ENCODE measurements at regions not wholly inside any gene's neighbourhood (a gene's known extent, or its start where the extent isn't known, plus 50 kb on each side); places are given as distances from the start of the nearest gene placed in this dataset.
A peak's percentile ranks its signal among the peaks of the same experiment; 100 is the strongest.

DNA sequence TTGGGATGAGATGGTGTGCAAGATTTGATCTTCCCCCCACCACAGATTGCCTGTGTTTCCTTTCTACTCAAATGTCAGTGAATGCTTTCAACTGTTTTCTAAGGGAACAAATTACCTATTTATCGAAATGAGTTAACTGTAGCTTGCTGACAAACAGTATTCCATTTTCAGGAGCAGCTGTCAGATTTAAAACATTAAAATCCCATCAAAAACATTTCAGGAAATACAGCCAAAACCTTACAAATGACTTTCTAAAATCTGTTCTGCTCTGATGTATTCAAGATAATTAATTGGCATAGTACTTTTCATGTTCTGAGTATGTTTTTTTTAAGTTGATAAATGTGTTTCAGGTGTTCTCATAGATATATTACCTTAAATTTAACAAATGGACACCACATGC lies 158.0 kb upstream of the DMRTA1 start:
- H3K23ac ChIP-seq (ENCODE audit: low read length in 2 of 2) = no peak overlapping the region
- no peak overlapping the region for H3K4me3 ChIP-seq (ENCODE audit: insufficient read depth in 1 of 2, low read depth in 1 of 2, low read length in 2 of 2)
- no peak overlapping the region for H2AK5ac ChIP-seq (ENCODE audit: low read length, severe bottlenecking)
- no peak overlapping the region for H4K91ac ChIP-seq (ENCODE audit: low read length)
- H2BK120ac ChIP-seq (ENCODE audit: low read depth, low read length) = no peak overlapping the region
- WGBS = 71% methylated on average over 1 of the region's 1 CpG
- H3K4ac ChIP-seq (ENCODE audit: low read depth in 1 of 2, low read length in 2 of 2) = no peak overlapping the region
- no peak overlapping the region for H3K14ac ChIP-seq (ENCODE audit: low read length in 2 of 2)
- H3K4me1 ChIP-seq (ENCODE audit: control insufficient read depth, insufficient read depth, low read depth, low read length) = no peaks in the 10 kb centered on the region
- no peak overlapping the region for H2BK5ac ChIP-seq (ENCODE audit: low read depth, low read length, poor library complexity, severe bottlenecking)
- H3K4me2 ChIP-seq (ENCODE audit: low read length, poor library complexity, severe bottlenecking) = no peak overlapping the region
- H3K18ac ChIP-seq (ENCODE audit: low read depth in 1 of 2, low read length in 2 of 2) = no peak overlapping the region
- no peak overlapping the region for H4K8ac ChIP-seq (ENCODE audit: low read length)
- no peak overlapping the region for H2BK15ac ChIP-seq (ENCODE audit: low read depth, poor library complexity, severe bottlenecking)
- peaks cover 0 to 29% of the 10 kb centered on the region in 2 experiments for H3K27me3 ChIP-seq (ENCODE audit: control insufficient read depth in 1 of 2, insufficient read depth in 1 of 2, low read length in 2 of 2)
- H2BK12ac ChIP-seq (ENCODE audit: low read length in 2 of 2) = no peak overlapping the region
- H3K9ac ChIP-seq (ENCODE audit: low read length) = no peak overlapping the region
- H3K27ac ChIP-seq (ENCODE audit: low read length, poor library complexity, severe bottlenecking) = no peak overlapping the region
- no peaks in the 10 kb centered on the region for H3K9me3 ChIP-seq (ENCODE audit: control insufficient read depth, low read length)
- no peak overlapping the region for H2AFZ ChIP-seq (ENCODE audit: low read depth, low read length)
- no peaks in the 10 kb centered on the region for H3K79me1 ChIP-seq (replicated peaks; ENCODE audit: low read length, poor library complexity, severe bottlenecking)
- no peaks in the 10 kb centered on the region for H3K36me3 ChIP-seq (ENCODE audit: control insufficient read depth in 1 of 2, insufficient read depth in 2 of 2, low read depth in 1 of 2, low read length in 2 of 2)
- DNase-seq = no peak

DNA sequence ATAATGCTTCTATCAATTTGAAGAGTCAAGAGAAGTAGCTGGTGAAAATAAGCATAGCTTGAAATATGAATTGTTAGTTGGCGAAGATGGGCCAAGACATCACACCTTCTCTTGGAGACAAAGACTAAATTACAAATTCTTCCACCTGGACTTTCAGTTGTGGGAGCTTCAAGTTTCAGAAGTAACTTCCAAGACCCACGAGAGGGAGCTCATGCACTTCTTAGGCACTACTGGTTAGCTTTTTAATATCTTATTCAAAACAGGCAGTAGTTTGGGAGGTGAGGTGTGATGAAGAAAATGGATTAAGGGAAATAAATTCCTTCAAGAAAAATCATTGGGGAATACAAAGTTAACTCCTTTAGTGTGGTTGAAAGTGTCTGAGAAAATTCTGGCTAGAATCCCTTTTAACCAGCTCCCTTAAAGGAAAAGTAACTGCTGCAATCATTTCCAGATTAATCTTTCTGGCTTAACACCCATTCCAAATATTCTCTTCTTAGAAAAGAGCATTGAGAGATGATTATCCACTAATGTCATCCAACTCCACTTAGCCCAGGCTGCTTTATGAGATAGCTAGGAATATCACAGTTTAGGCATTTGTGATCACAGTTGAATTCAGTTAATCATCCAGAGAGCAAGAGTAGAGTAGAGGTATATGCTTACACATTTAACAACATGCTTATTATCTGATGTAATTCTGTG lies 139.5 kb upstream of the DMRTA1 start:
- Histone ChIP-seq H3K4ac (ENCODE audit: low read depth in 1 of 2, low read length in 2 of 2) (no peak overlapping the region), H4K91ac (ENCODE audit: low read length) (no peak overlapping the region), H3K27me3 (ENCODE audit: control insufficient read depth in 1 of 2, insufficient read depth in 1 of 2, low read length in 2 of 2) (peaks cover 0 to 10% of the 10 kb centered on the region in 2 experiments), H3K4me3 (ENCODE audit: insufficient read depth in 1 of 2, low read depth in 1 of 2, low read length in 2 of 2) (no peak overlapping the region), H2AFZ (ENCODE audit: low read depth, low read length) (no peak overlapping the region), H3K9me3 (ENCODE audit: control insufficient read depth, low read length) (no peaks in the 10 kb centered on the region), H2BK5ac (ENCODE audit: low read depth, low read length, poor library complexity, severe bottlenecking) (no peak overlapping the region), H2BK12ac (ENCODE audit: low read length in 2 of 2) (no peak overlapping the region), H3K79me1 (replicated peaks; ENCODE audit: low read length, poor library complexity, severe bottlenecking) (peaks cover 3% of the 10 kb centered on the region), H3K27ac (ENCODE audit: low read length, poor library complexity, severe bottlenecking) (peak overlapping the region; percentile 81), H3K23ac (ENCODE audit: low read length in 2 of 2) (no peak overlapping the region), H3K9ac (ENCODE audit: low read length) (peak overlapping the region; percentile 14), H4K8ac (ENCODE audit: low read length) (no peak overlapping the region), H2BK120ac (ENCODE audit: low read depth, low read length) (no peak overlapping the region), H3K36me3 (ENCODE audit: control insufficient read depth in 1 of 2, insufficient read depth in 2 of 2, low read depth in 1 of 2, low read length in 2 of 2) (no peaks in the 10 kb centered on the region), H2BK15ac (ENCODE audit: low read depth, poor library complexity, severe bottlenecking) (no peak overlapping the region), H2AK5ac (ENCODE audit: low read length, severe bottlenecking) (no peak overlapping the region), H3K14ac (ENCODE audit: low read length in 2 of 2) (no peak overlapping the region), H3K18ac (ENCODE audit: low read depth in 1 of 2, low read length in 2 of 2) (no peak overlapping the region), H3K4me1 (ENCODE audit: control insufficient read depth, insufficient read depth, low read depth, low read length) (peaks cover 2% of the 10 kb centered on the region), H3K4me2 (ENCODE audit: low read length, poor library complexity, severe bottlenecking) (peak overlapping the region; percentile 18)
- 50% methylated on average over 1 of the region's 2 CpGs for WGBS
- peak; percentile 64 for DNase-seq

DNA sequence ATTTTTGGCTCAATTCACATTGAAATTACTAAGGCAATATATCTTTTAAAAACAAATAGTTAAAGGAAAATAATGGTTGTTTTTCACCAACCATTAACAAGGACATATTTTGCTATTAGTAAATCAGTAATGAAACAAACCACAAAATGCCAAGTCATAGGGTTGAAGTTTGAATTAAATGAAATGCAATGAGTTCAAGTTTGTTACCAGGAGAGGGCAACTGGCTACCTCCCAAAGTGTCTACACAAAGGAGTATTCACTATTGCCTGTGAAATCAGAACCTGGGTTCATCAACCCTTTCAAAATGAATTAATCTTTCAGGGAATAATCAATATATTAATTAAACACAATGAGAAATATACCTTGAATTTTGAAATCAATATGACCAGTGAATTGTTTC lies 138.4 kb upstream of the DMRTA1 start:
- no peak overlapping the region for H3K27ac ChIP-seq (ENCODE audit: low read length, poor library complexity, severe bottlenecking)
- H3K27me3 ChIP-seq (ENCODE audit: control insufficient read depth in 1 of 2, insufficient read depth in 1 of 2, low read length in 2 of 2) = peaks cover 0 to 6% of the 10 kb centered on the region in 2 experiments
- H3K4me2 ChIP-seq (ENCODE audit: low read length, poor library complexity, severe bottlenecking) = no peak overlapping the region
- H3K23ac ChIP-seq (ENCODE audit: low read length in 2 of 2) = no peak overlapping the region
- H3K14ac ChIP-seq (ENCODE audit: low read length in 2 of 2) = no peak overlapping the region
- no peak overlapping the region for H3K18ac ChIP-seq (ENCODE audit: low read depth in 1 of 2, low read length in 2 of 2)
- H2AFZ ChIP-seq (ENCODE audit: low read depth, low read length) = no peak overlapping the region
- no peak for DNase-seq
- H2AK5ac ChIP-seq (ENCODE audit: low read length, severe bottlenecking) = no peak overlapping the region
- H2BK120ac ChIP-seq (ENCODE audit: low read depth, low read length) = no peak overlapping the region
- no peak overlapping the region for H3K4ac ChIP-seq (ENCODE audit: low read depth in 1 of 2, low read length in 2 of 2)
- H2BK15ac ChIP-seq (ENCODE audit: low read depth, poor library complexity, severe bottlenecking) = no peak overlapping the region
- H4K91ac ChIP-seq (ENCODE audit: low read length) = no peak overlapping the region
- H4K8ac ChIP-seq (ENCODE audit: low read length) = no peak overlapping the region
- H2BK5ac ChIP-seq (ENCODE audit: low read depth, low read length, poor library complexity, severe bottlenecking) = no peak overlapping the region
- H3K36me3 ChIP-seq (ENCODE audit: control insufficient read depth in 1 of 2, insufficient read depth in 2 of 2, low read depth in 1 of 2, low read length in 2 of 2) = no peaks in the 10 kb centered on the region
- peaks cover 3% of the 10 kb centered on the region for H3K79me1 ChIP-seq (replicated peaks; ENCODE audit: low read length, poor library complexity, severe bottlenecking)
- no peak overlapping the region for H3K9ac ChIP-seq (ENCODE audit: low read length)
- peaks cover 2% of the 10 kb centered on the region for H3K4me1 ChIP-seq (ENCODE audit: control insufficient read depth, insufficient read depth, low read depth, low read length)
- H3K4me3 ChIP-seq (ENCODE audit: insufficient read depth in 1 of 2, low read depth in 1 of 2, low read length in 2 of 2) = no peak overlapping the region
- no peaks in the 10 kb centered on the region for H3K9me3 ChIP-seq (ENCODE audit: control insufficient read depth, low read length)
- H2BK12ac ChIP-seq (ENCODE audit: low read length in 2 of 2) = no peak overlapping the region

DNA sequence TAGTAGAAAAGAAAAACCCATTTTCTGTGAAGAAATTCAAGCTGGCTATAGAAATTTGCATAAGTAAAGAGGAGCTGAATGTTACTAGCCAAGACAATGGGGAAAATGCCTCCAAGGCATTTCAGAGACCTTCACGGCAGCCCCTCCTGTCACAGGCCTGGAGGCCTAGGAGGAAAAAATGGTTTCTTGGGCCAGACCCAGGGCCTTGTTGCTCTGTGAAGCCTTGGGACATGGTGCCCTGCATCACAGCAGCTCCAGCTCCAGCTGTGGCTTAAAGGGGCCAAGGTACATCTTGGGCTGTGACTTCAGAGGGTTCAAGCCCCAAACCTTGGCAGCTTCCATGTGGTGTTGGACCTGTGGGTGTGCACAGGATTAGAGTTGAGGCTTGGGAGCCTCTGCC lies 130.0 kb upstream of the DMRTA1 start:
- WGBS = 93% methylated on average over 1 of the region's 1 CpG
- Histone ChIP-seq H3K4ac (ENCODE audit: low read depth in 1 of 2, low read length in 2 of 2) (no peak overlapping the region), H3K18ac (ENCODE audit: low read depth in 1 of 2, low read length in 2 of 2) (no peak overlapping the region)

More for the DNA sequence above, 130.0 kb upstream of the DMRTA1 start:
- peaks cover 0 to 3% of the 10 kb centered on the region in 2 experiments for H3K36me3 ChIP-seq (ENCODE audit: control insufficient read depth in 1 of 2, insufficient read depth in 2 of 2, low read depth in 1 of 2, low read length in 2 of 2)
- H3K4me1 ChIP-seq (ENCODE audit: control insufficient read depth, insufficient read depth, low read depth, low read length) = no peaks in the 10 kb centered on the region
- H3K79me1 ChIP-seq (replicated peaks; ENCODE audit: low read length, poor library complexity, severe bottlenecking) = no peaks in the 10 kb centered on the region
- H2BK12ac ChIP-seq (ENCODE audit: low read length in 2 of 2) = no peak overlapping the region
- H3K4me3 ChIP-seq (ENCODE audit: insufficient read depth in 1 of 2, low read depth in 1 of 2, low read length in 2 of 2) = no peak overlapping the region
- H3K14ac ChIP-seq (ENCODE audit: low read length in 2 of 2) = no peak overlapping the region
- no peak overlapping the region for H2BK15ac ChIP-seq (ENCODE audit: low read depth, poor library complexity, severe bottlenecking)
- H3K4me2 ChIP-seq (ENCODE audit: low read length, poor library complexity, severe bottlenecking) = no peak overlapping the region
- no peak overlapping the region for H3K9ac ChIP-seq (ENCODE audit: low read length)
- no peak overlapping the region for H4K91ac ChIP-seq (ENCODE audit: low read length)
- no peak overlapping the region for H2BK120ac ChIP-seq (ENCODE audit: low read depth, low read length)
- H2BK5ac ChIP-seq (ENCODE audit: low read depth, low read length, poor library complexity, severe bottlenecking) = no peak overlapping the region
- H3K23ac ChIP-seq (ENCODE audit: low read length in 2 of 2) = no peak overlapping the region
- DNase-seq = no peak
- H2AK5ac ChIP-seq (ENCODE audit: low read length, severe bottlenecking) = no peak overlapping the region
- no peak overlapping the region for H3K27ac ChIP-seq (ENCODE audit: low read length, poor library complexity, severe bottlenecking)
- peaks cover 17% of the 10 kb centered on the region for H3K9me3 ChIP-seq (ENCODE audit: control insufficient read depth, low read length)
- H4K8ac ChIP-seq (ENCODE audit: low read length) = no peak overlapping the region
- no peak overlapping the region for H2AFZ ChIP-seq (ENCODE audit: low read depth, low read length)
- no peaks in the 10 kb centered on the region for H3K27me3 ChIP-seq (ENCODE audit: control insufficient read depth in 1 of 2, insufficient read depth in 1 of 2, low read length in 2 of 2)

Measured in mesenchymal stem cell (in vitro differentiated cells and primary cell).